HTERT RPE-1 (cell line): ENCODE measurements at regions not wholly inside any gene's neighbourhood (a gene's known extent, or its start where the extent isn't known, plus 50 kb on each side); places are given as distances from the start of the nearest gene placed in this dataset.

ENCODE experiments used
- in situ Hi-C: fragments of 300-500 bp; cut with MboI; formaldehyde crosslinking; loops from 4 replicates; pipeline ENCODE4 v1.14.3; 2020; ENCODE audit warnings: low sequenced_read_pairs

- in situ Hi-C loops, result no loop called here
Observed at GRCh38 chr11:110347660-110348059, 51.2 kb upstream of the RDX start.

GRCh38 chr11:110349138-110349996 is 53.0 kb upstream of the RDX start:
- in situ Hi-C loops, result no loop called here

GRCh38 chr11:110349997-110350383 is 53.6 kb upstream of the RDX start:
- in situ Hi-C loops, result loop anchor here (25.0 kb wide), 1 partner anchor 138 kb away; no protein-coding TSS in a partner anchor

- in situ Hi-C loops, result loop anchor here (25.0 kb wide), 1 partner anchor 143 kb away; no protein-coding TSS in a partner anchor
Observed at GRCh38 chr11:110355011-110355744, 58.8 kb upstream of the RDX start.

GRCh38 chr11:110356762-110357671 is 60.6 kb upstream of the RDX start:
- in situ Hi-C loops, result loop anchor here (25.0 kb wide), 1 partner anchor 145 kb away; no protein-coding TSS in a partner anchor

GRCh38 chr11:110358336-110358735 is 61.9 kb upstream of the RDX start:
- in situ Hi-C loops, result loop anchor here (25.0 kb wide), 1 partner anchor 146 kb away; no protein-coding TSS in a partner anchor

- in situ Hi-C loops, result loop anchor here (25.0 kb wide), 1 partner anchor 149 kb away; no protein-coding TSS in a partner anchor
Observed at GRCh38 chr11:110360781-110361408, 64.5 kb upstream of the RDX start.

- in situ Hi-C loops, result loop anchor here (25.0 kb wide), 1 partner anchor 151 kb away; no protein-coding TSS in a partner anchor
Observed at GRCh38 chr11:110362971-110363509, 66.6 kb upstream of the RDX start.

GRCh38 chr11:110366291-110366690 is 63.5 kb upstream of the FDX1 start:
- in situ Hi-C loops, result loop anchor here (25.0 kb wide), 1 partner anchor 154 kb away; no protein-coding TSS in a partner anchor

GRCh38 chr11:110367571-110367970 is 62.2 kb upstream of the FDX1 start:
- in situ Hi-C loops, result loop anchor here (25.0 kb wide), 1 partner anchor 155 kb away; no protein-coding TSS in a partner anchor

GRCh38 chr11:110371084-110371483 is 58.7 kb upstream of the FDX1 start:
- in situ Hi-C loops, result loop anchor here (25.0 kb wide), 1 partner anchor 159 kb away; no protein-coding TSS in a partner anchor

GRCh38 chr11:110373051-110373702 is 56.6 kb upstream of the FDX1 start:
- in situ Hi-C loops, result loop anchor here (25.0 kb wide), 1 partner anchor 161 kb away; no protein-coding TSS in a partner anchor

GRCh38 chr11:110374921-110375320 is 54.8 kb upstream of the FDX1 start:
- in situ Hi-C loops, result loop anchor here (25.0 kb wide), 1 partner anchor 163 kb away; no protein-coding TSS in a partner anchor

GRCh38 chr11:110375351-110375750 is 54.4 kb upstream of the FDX1 start:
- in situ Hi-C loops, result no loop called here

GRCh38 chr11:110376021-110376420 is 53.7 kb upstream of the FDX1 start:
- in situ Hi-C loops, result no loop called here

- in situ Hi-C loops, result no loop called here
Observed at GRCh38 chr11:110376711-110377324, 52.9 kb upstream of the FDX1 start.

GRCh38 chr11:110377434-110377833 is 52.3 kb upstream of the FDX1 start:
- in situ Hi-C loops, result no loop called here

- in situ Hi-C loops, result no loop called here
Observed at GRCh38 chr11:110379261-110379660, 50.5 kb upstream of the FDX1 start.

GRCh38 chr11:110379936-110380335 is 49.8 kb upstream of the FDX1 start:
- in situ Hi-C loops, result no loop called here
